HL-60 (cell line): ENCODE measurements at regions not wholly inside any gene's neighbourhood (a gene's known extent, or its start where the extent isn't known, plus 50 kb on each side); places are given as distances from the start of the nearest gene placed in this dataset.

Source experiments
- CTCF ChIP-seq: IDR thresholded peaks from one replicate; pipeline ENCODE4 v1.5.1; 2011; ENCODE audit warnings: low read length, control low read depth, inconsistent platforms; ENCODE audit not compliant: insufficient read depth
- GABPA ChIP-seq: IDR thresholded peaks from 2 replicates; pipeline ENCODE4 v1.6.1; 2012; ENCODE audit warnings: low read depth
- POLR2AphosphoS5 ChIP-seq: IDR thresholded peaks from 2 replicates; pipeline ENCODE4 v1.6.1; 2012; ENCODE audit warnings: low read depth
- REST ChIP-seq: IDR thresholded peaks from 2 replicates; pipeline ENCODE4 v1.6.1; 2012; ENCODE audit warnings: low read depth; ENCODE audit not compliant: insufficient replicate concordance
- SPI1 ChIP-seq: IDR thresholded peaks from 2 replicates; pipeline ENCODE4 v1.6.1; 2012; ENCODE audit warnings: low read depth, mild to moderate bottlenecking, borderline replicate concordance

GRCh38 chr2:56021579-56021978 is 98.0 kb upstream of the EFEMP1 start:
- TF ChIP-seq CTCF = no peak
- TF ChIP-seq REST = no peak
- no peak for TF ChIP-seq SPI1
- no peak for TF ChIP-seq POLR2AphosphoS5
- no peak for TF ChIP-seq GABPA
